NCI-H82 (cell line): ENCODE measurements at regions not wholly inside any gene's neighbourhood (a gene's known extent, or its start where the extent isn't known, plus 50 kb on each side); places are given as distances from the start of the nearest gene placed in this dataset.
"Not testable (repeated sequence)": the region's sequence is repeated elsewhere in the genome, so short reads cannot be mapped to it uniquely, and the experiment has no call there.

Experiments
- DNase-seq: peaks from one replicate; lab custom pipeline; 2025; lab: John Stamatoyannopoulos, UW

GRCh38 chr6:94953867-94954631, 623.3 kb upstream of the MANEA start:
- DNase-seq: peak; percentile 94

GRCh38 chr6:94955156-94955555, 622.2 kb upstream of the MANEA start:
- peak; percentile 87 for DNase-seq

GRCh38 chr6:94956910-94957309, 620.4 kb upstream of the MANEA start:
- DNase-seq: peak; percentile 88

GRCh38 chr6:94964703-94965102, 612.6 kb upstream of the MANEA start:
- DNase-seq: not testable (repeated sequence)

- no peak for DNase-seq
These were observed 588.6 kb upstream of the MANEA start for GRCh38 chr6:94988701-94989100.

GRCh38 chr6:95017922-95018321, 559.4 kb upstream of the MANEA start:
- DNase-seq: no peak
